ENCODE measurements at regions not wholly inside any gene's neighbourhood (a gene's known extent, or its start where the extent isn't known, plus 50 kb on each side); places are given as distances from the start of the nearest gene placed in this dataset.
"Not testable (repeated sequence)": the region's sequence is repeated elsewhere in the genome, so short reads cannot be mapped to it uniquely, and the experiment has no call there.

- ChIA-PET POLR2A (no interaction called here), CTCF (no interaction called here), RAD21 (ENCODE audit: low non-redundant PET in 1 of 2, low total read pairs in 2 of 2, uncharacterized antibody in 2 of 2, unreplicated experiment in 2 of 2) (no interaction called here)
- Histone ChIP-seq H3K79me2 (ENCODE audit: insufficient read depth, low read length) (no peaks in the 10 kb centered on the region), H3K36me3 (ENCODE audit: control insufficient read depth in 1 of 2, insufficient read depth in 2 of 2, low read length in 2 of 2) (no peaks in the 10 kb centered on the region), H3K9me2 (ENCODE audit: insufficient read depth) (no peaks in the 10 kb centered on the region), H3K4me3 (replicated peaks in 1 of 2; ENCODE audit: low read depth in 1 of 2, low read length in 2 of 2) (no peak overlapping the region), H3K27ac (ENCODE audit: low read depth, low read length) (no peak overlapping the region), H3K4me2 (ENCODE audit: low read length) (no peak overlapping the region), H3K9ac (ENCODE audit: low read length) (no peak overlapping the region), H3K9me3 (ENCODE audit: control insufficient read depth in 1 of 2, insufficient read depth in 1 of 2, low read depth in 1 of 2, low read length in 2 of 2) (no peaks in the 10 kb centered on the region), H2AFZ (ENCODE audit: low read depth, low read length, poor library complexity, severe bottlenecking) (no peak overlapping the region), H4K20me1 (ENCODE audit: insufficient read depth) (no peaks in the 10 kb centered on the region), H3K4me1 (ENCODE audit: control insufficient read depth in 1 of 2, insufficient read depth in 2 of 2, low read length in 2 of 2) (no peaks in the 10 kb centered on the region), H3K27me3 (ENCODE audit: insufficient read depth, low read length) (no peaks in the 10 kb centered on the region)
- DNase-seq (ENCODE audit: low read depth, low spot score) (no peak), ATAC-seq (no peak)
- no peak for TF ChIP-seq CTCF (IDR thresholded peaks at IDR 0.05 in 2 of 3, conservative IDR thresholded peaks at IDR 0.05 in 1 of 3; ENCODE audit: borderline replicate concordance in 1 of 3, insufficient read depth in 1 of 3, low read depth in 2 of 3, low read length in 2 of 3)
- no peak for TF ChIP-seq SP1 (IDR thresholded peaks at IDR 0.05; ENCODE audit: low read depth)
- TF ChIP-seq EGR1 (IDR thresholded peaks at IDR 0.05; ENCODE audit: low read depth): no peak
- TF ChIP-seq ZNF274 (IDR thresholded peaks at IDR 0.05; ENCODE audit: low read depth, low read length): no peak
- no peak for TF ChIP-seq SRF (IDR thresholded peaks at IDR 0.05; ENCODE audit: low read depth)
- no peak for TF ChIP-seq ELF1 (IDR thresholded peaks at IDR 0.05; ENCODE audit: borderline replicate concordance, low read depth)
- no peak for TF ChIP-seq CBX3 (IDR thresholded peaks at IDR 0.05; ENCODE audit: low read depth)
- TF ChIP-seq YY1 (IDR thresholded peaks at IDR 0.05; ENCODE audit: extremely low read depth, insufficient replicate concordance, low read depth, low read length): no peak
- no peak for TF ChIP-seq FOSL1 (IDR thresholded peaks at IDR 0.05; ENCODE audit: low read depth)
- TF ChIP-seq ZFX (IDR thresholded peaks at IDR 0.05): no peak
- no peak for TF ChIP-seq POLR2AphosphoS5 (IDR thresholded peaks at IDR 0.05; ENCODE audit: low read depth, low read length)
- TF ChIP-seq, protein P1, sequence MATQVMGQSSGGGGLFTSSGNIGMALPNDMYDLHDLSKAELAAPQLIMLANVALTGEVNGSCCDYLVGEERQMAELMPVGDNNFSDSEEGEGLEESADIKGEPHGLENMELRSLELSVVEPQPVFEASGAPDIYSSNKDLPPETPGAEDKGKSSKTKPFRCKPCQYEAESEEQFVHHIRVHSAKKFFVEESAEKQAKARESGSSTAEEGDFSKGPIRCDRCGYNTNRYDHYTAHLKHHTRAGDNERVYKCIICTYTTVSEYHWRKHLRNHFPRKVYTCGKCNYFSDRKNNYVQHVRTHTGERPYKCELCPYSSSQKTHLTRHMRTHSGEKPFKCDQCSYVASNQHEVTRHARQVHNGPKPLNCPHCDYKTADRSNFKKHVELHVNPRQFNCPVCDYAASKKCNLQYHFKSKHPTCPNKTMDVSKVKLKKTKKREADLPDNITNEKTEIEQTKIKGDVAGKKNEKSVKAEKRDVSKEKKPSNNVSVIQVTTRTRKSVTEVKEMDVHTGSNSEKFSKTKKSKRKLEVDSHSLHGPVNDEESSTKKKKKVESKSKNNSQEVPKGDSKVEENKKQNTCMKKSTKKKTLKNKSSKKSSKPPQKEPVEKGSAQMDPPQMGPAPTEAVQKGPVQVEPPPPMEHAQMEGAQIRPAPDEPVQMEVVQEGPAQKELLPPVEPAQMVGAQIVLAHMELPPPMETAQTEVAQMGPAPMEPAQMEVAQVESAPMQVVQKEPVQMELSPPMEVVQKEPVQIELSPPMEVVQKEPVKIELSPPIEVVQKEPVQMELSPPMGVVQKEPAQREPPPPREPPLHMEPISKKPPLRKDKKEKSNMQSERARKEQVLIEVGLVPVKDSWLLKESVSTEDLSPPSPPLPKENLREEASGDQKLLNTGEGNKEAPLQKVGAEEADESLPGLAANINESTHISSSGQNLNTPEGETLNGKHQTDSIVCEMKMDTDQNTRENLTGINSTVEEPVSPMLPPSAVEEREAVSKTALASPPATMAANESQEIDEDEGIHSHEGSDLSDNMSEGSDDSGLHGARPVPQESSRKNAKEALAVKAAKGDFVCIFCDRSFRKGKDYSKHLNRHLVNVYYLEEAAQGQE (IDR thresholded peaks at IDR 0.05; ENCODE audit: low read depth): no peak
- no peak for TF ChIP-seq MAX (IDR thresholded peaks at IDR 0.05)
- TF ChIP-seq TCF7L2 (IDR thresholded peaks at IDR 0.05; ENCODE audit: borderline replicate concordance, extremely low read depth, insufficient read depth, insufficient read length): no peak
- TF ChIP-seq, protein P2, sequence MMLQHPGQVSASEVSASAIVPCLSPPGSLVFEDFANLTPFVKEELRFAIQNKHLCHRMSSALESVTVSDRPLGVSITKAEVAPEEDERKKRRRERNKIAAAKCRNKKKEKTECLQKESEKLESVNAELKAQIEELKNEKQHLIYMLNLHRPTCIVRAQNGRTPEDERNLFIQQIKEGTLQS (IDR thresholded peaks at IDR 0.05): no peak
- intact Hi-C loops (cut with micrococcal nuclease): no loop called here
- no TSS peak for BruUV-seq (replicated peaks)
Measured at GRCh38 chr12:19916974-19917373, 451.4 kb upstream of the PDE3A start.

DNA sequence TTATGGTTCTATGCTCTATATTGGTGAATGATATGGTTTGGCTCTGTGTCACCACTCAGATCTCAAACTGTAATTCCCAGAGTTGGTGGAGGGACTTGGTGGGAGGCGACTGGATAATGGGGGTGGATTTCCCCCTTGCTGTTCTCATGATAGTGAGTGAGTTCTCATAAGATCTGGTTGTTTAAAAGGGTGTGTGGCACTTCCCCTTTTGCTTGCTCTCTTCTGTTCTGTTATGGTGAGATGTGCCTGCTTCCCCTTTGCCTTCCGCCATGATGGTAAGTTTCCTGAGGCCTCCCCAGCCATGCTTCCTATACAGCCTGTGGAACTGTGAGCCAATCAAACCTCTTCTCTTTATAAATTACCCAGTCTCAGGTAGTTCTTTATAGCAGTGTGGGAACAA is 446.6 kb upstream of the PDE3A start:
- DNase-seq (ENCODE audit: low read depth, low spot score); H3K4me3 ChIP-seq (replicated peaks in 1 of 2; ENCODE audit: low read depth in 1 of 2, low read length in 2 of 2); RAD21 ChIA-PET (ENCODE audit: low non-redundant PET in 1 of 2, low total read pairs in 2 of 2, uncharacterized antibody in 2 of 2, unreplicated experiment in 2 of 2); POLR2A ChIA-PET; CTCF ChIA-PET; H4K20me1 ChIP-seq (ENCODE audit: insufficient read depth); H3K79me2 ChIP-seq (ENCODE audit: insufficient read depth, low read length); BruUV-seq (replicated peaks); H3K4me2 ChIP-seq (ENCODE audit: low read length); H3K27me3 ChIP-seq (ENCODE audit: insufficient read depth, low read length); H3K27ac ChIP-seq (ENCODE audit: low read depth, low read length); H3K9ac ChIP-seq (ENCODE audit: low read length); H3K9me3 ChIP-seq (ENCODE audit: control insufficient read depth in 1 of 2, insufficient read depth in 1 of 2, low read depth in 1 of 2, low read length in 2 of 2); H3K4me1 ChIP-seq (ENCODE audit: control insufficient read depth in 1 of 2, insufficient read depth in 2 of 2, low read length in 2 of 2); H2AFZ ChIP-seq (ENCODE audit: low read depth, low read length, poor library complexity, severe bottlenecking); H3K9me2 ChIP-seq (ENCODE audit: insufficient read depth); intact Hi-C loops (cut with micrococcal nuclease); H3K36me3 ChIP-seq (ENCODE audit: control insufficient read depth in 1 of 2, insufficient read depth in 2 of 2, low read length in 2 of 2); ATAC-seq: not testable (repeated sequence)
